Stromal cell of bone marrow (primary cell): ENCODE measurements at regions not wholly inside any gene's neighbourhood (a gene's known extent, or its start where the extent isn't known, plus 50 kb on each side); places are given as distances from the start of the nearest gene placed in this dataset.
"Not testable (repeated sequence)": the region's sequence is repeated elsewhere in the genome, so short reads cannot be mapped to it uniquely, and the experiment has no call there.

Source experiments
- DNase-seq: peaks from one replicate; pipeline ENCODE4 v3.0.0-alpha.2; 2012; ENCODE audit warnings: low read depth

GRCh38 chr14:104481323-104481722 lies 98.2 kb upstream of the C14orf180 start:
- DNase-seq: no peak

GRCh38 chr14:104482017-104482416 lies 97.5 kb upstream of the C14orf180 start:
- not testable (repeated sequence) for DNase-seq

- no peak for DNase-seq
These were observed 93.2 kb upstream of the C14orf180 start for GRCh38 chr14:104486222-104486923.

- DNase-seq: no peak
These were observed 85.1 kb upstream of the C14orf180 start for GRCh38 chr14:104494483-104494882.

GRCh38 chr14:104496095-104496494 lies 83.5 kb upstream of the C14orf180 start:
- no peak for DNase-seq

GRCh38 chr14:104499784-104500760 lies 79.5 kb upstream of the C14orf180 start:
- no peak for DNase-seq

GRCh38 chr14:104502060-104502459 lies 77.5 kb upstream of the C14orf180 start:
- DNase-seq: no peak

GRCh38 chr14:104503691-104504090 lies 75.9 kb upstream of the C14orf180 start:
- DNase-seq: no peak

GRCh38 chr14:104504172-104504735 lies 75.3 kb upstream of the C14orf180 start:
- no peak for DNase-seq

- no peak for DNase-seq
These were observed 74.2 kb upstream of the C14orf180 start for GRCh38 chr14:104505085-104506074.

GRCh38 chr14:104506461-104507253 lies 72.9 kb upstream of the C14orf180 start:
- no peak for DNase-seq

GRCh38 chr14:104507443-104507842 lies 72.1 kb upstream of the C14orf180 start:
- DNase-seq: no peak

- no peak for DNase-seq
These were observed 69.9 kb upstream of the C14orf180 start for GRCh38 chr14:104509673-104510072.

- DNase-seq: no peak
These were observed 69.3 kb upstream of the C14orf180 start for GRCh38 chr14:104510216-104510615.

- no peak for DNase-seq
These were observed 68.6 kb upstream of the C14orf180 start for GRCh38 chr14:104510794-104511611.

GRCh38 chr14:104512061-104512460 lies 67.5 kb upstream of the C14orf180 start:
- DNase-seq: no peak

- no peak for DNase-seq
These were observed 66.6 kb upstream of the C14orf180 start for GRCh38 chr14:104512771-104513640.

GRCh38 chr14:104513641-104514046 lies 65.9 kb upstream of the C14orf180 start:
- DNase-seq: no peak
